HG03108 (cell line): ENCODE measurements at regions not wholly inside any gene's neighbourhood (a gene's known extent, or its start where the extent isn't known, plus 50 kb on each side); places are given as distances from the start of the nearest gene placed in this dataset.

ENCODE experiments used
- ATAC-seq: cut with Tn5 transposase; IDR thresholded peaks from one replicate; pipeline ENCODE4 v1.9.1; 2021; ENCODE audit warnings: moderate library complexity; ENCODE audit not compliant: unreplicated experiment

DNA sequence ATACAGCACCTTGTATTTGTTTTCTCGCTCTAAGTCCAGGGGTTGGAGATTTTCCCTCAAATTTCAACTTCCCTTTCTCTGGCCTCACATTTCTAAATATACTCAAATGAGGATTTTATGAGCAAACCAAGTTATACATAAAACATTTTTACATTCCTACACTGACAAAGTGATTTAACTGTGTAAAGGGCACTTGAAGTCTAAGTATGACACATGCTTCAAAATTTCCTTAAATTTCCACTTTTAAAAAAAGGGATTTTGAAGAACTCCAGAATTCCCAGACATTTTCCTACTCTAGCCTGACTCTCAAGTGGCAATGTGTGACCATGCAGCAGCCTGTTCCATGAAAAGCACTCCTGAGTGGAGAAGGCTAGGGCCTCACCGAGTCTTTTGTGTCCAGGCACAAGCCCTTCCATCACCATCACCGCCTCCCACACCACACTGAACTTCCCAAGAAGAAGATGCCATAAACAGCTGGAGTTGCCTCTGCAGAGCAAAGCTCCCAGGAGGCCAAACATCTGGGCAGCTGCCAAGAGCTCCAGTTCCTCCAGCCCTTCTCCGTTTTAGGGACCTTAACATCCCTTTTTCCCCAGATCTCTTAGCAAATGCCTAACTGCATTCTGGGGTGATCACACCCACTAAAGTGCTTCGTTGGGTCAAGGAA, 68.9 kb downstream of the NCR2 start:
- no peak for ATAC-seq

DNA sequence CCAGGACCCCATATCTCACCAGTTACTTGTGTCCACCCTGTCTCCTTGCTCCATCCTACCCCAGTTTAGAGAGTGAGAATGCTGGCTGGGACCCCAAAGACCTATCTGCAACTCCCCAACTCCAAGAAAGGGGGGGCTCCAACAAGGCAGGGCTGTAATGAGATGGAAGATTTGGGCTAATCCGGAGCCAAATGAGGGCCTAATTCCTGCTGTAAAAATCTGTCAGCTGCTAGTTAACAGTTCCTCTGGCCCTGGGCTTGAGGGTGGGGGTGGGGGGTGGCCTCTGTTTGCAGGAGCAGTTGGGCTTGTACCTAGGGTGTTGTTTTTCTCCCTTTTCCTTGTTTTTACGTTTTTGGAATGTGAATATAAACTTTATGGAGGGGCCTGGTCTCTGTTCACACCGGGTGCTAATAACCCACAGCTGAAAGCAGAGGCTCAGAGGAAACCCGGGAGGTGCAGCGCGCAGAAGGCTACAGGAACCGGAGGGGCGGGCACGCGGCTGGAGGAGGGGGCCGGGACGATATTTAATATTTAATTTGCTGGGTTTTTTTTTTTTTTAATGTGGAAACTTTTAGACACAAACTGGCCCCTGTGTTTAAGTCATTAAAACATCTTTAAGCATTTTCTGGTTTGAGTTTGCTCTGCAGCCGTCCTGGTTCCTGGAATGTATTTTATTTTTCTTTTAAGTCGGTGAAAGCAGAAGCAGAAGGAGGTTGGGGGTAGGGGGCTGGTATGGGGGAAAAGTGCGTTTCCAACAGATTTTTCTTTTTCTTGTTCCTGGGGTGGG, 70.7 kb downstream of the NCR2 start:
- no peak for ATAC-seq

DNA sequence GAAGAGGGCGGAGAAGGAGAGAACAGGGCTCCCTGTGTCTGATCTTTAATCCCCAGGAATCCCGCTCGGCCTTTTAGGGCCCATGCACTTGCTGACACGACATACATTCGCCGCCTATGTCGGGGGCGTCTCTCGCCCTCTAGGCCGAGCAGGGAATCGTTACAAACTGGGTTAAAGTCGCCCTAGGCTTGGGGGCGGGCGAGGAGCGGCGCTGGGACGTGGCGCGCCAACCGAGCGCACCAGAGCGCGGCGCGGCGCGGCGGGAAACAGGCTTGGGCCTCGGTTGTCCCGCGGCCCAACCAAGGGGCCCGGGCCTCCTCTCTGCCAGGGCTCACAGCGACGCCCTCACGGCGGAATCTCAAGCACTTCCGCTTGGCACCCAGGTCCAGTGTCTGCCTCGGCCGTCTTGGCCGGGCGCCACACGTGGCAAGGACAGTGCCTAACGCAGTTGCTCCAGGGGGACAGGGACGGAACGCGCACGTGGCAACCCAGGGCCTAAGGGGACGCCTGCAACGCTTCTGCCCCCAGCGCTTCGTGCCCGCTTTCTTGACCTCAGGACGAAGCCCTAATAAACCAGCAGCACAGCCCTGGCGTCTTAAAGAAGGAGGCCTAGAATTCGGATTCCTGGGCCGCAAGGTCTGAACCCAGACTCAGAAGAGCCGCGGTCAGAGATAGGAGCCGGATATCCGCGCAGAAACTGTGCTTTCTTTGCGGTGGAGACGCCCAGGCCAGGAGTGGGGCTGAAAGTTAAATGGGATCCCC, 71.5 kb downstream of the NCR2 start:
- no peak for ATAC-seq

DNA sequence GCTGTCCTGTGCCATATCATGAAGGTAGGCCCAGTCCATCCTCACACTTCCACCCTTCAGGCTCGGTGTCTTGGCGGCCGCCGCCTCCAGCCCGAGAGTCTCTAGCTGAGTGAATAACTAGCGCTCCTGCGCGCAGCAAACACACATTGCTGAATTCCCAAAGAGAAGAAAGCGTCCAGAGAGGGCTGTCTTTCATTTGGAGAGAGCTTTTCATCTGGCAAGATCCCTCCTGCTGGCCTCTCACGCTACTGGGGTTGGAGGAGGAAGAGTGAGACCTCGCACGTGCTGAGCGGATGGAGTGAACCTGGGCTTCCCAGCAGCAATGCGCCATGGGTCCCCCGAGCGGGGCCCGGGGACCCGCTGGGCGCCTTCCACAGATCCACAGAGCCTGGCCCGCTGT, 73.2 kb downstream of the NCR2 start:
- no peak for ATAC-seq

DNA sequence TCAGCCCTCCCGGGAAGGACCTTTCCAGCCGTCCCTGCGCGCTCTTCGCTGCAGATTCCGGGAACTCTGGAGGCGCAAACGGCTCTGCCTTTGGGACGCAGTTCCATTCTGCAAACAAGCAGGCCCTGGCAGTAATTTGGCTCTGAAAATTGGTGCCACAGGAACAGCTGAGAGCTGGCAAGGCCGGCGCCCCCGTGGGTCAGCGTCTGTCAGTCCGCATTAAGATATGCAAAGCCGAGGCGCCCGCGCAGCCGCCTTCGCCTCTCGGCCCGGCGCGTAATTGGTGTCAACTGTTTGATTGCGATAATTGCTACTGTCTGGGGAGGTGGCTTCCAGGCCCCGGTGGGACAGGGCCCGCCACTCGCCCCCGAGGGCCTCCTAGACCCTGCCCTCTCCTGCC, 73.6 kb downstream of the NCR2 start:
- no peak for ATAC-seq

DNA sequence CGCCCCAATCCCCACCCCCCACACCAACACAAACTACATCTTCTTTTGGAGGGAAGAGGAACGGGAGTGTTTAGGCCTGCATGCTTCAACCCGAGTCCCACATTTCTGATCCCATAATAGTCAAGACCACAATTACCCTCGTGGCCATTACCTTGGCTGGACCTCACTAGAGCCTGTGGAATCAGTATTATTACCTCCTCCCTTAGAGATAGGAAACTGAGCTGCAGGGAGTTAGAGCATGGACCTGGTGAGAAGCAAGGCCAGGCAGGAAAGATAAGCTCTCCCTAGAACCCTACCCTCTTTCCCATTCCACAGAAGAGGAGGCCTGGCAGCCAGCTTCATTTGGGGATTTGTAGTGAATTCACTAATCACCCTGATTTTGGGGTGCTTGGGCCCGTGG, 74.1 kb downstream of the NCR2 start:
- no peak for ATAC-seq

DNA sequence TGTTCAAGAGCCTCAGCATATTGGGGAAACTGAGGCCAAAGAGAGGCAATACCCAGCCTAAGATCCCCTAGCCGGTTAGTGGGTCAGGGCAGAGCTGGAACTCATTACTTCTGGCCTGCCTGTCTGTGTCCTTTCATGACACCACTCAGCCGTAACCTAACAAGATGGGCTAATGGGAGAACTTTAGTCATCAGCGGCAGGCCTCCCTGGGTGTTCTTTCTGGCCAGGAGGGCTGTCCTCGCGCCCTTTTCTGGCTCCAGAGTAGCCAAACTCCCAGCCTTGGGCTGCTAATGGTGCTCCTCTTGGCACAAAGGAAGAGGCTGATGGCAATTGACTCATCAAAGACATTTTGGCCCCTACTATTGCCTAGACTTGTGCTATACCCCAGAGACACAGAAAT, 76.6 kb downstream of the NCR2 start:
- no peak for ATAC-seq

DNA sequence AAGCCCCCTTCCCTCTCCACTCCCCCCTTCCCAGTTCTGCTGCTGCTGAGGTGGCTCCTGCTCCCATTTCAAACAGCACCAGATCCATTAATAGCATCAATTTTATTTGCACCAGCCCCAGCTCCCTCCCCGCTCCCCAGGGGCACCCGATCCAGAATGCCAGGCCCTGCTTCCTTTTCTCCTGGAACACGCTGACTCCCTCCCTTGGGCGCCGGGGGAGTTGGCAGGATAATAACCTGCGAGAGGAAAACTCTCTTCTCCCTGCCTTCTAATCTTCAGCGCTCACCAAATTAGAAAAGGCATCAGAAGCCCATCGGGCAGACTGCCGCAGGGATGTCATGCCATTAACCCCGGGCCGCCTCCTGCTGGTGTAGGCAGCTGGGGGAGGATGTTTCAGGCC, 77.8 kb downstream of the NCR2 start:
- no peak for ATAC-seq

DNA sequence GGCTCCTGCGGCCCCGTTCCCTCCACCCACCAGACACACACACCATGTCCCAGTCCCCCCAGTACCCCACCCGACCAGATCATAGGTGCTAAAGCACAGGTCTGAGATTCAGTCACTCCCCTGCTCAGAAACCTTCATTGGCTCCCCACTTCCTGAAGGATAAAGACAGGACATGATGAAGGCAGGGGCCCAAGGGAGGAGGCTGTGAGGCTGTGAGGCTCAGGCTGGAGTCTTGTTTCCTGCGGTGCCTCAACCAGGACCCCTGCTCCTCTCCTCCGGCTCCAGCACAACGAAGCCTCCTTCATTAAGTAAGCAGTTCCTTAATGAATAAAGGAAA, 81.1 kb downstream of the NCR2 start:
- no peak for ATAC-seq

DNA sequence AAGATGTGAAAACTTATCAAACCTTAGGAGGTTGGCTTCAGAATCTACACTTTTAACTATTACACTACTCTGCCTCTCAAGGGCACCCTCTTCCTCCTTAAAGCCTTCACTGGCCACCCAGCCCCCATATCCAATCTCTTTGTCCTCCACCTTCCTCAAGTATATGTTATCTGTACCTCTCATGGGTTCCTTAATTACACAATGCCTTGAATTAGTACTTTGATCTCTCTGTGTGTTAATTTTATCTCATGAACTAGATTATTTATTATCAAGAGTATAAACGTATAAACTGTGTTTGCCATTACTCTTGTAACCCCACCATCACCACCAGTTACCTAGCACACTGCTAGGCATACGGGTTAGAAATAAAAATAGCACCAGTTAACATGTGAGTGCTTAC, 83.3 kb downstream of the NCR2 start:
- no peak for ATAC-seq

DNA sequence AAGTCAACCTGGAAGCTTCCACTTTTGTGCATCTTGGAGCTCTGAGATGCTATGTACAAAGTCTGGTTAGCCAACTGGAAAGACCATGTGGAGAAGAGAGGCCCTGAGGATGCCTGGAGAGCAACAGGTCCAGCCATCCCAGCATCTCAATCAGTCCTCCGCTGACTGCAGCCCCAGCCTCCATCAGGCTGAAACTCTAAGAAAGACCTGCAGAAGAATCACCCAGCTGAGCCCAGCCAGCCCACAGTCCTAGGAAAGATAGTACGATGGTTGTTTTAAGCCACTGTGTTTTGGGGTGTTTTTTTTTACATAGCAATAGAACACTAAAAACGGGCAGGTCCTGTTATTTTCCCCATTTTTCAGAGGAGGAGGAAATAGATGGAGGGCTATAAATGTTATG, 84.0 kb downstream of the NCR2 start:
- no peak for ATAC-seq

DNA sequence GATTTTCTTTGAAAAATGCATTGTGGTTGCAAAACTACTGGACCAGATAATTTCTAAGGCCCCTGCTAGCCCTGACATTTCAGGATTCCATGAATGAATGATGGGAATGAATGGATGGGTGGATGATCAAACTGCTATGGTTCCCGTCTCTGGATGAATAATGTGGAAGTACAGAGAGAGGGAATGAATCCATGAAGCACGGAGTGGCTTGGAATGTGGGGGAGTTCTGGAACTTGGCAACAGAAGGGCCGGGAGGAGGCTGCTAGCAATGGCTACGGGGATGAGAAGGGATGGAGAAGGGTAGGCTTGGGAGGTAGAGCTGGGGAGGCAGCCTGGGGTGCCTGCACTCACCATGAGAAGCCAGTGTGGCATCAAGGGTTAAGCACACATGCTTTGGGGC, 84.8 kb downstream of the NCR2 start:
- ATAC-seq = no peak

DNA sequence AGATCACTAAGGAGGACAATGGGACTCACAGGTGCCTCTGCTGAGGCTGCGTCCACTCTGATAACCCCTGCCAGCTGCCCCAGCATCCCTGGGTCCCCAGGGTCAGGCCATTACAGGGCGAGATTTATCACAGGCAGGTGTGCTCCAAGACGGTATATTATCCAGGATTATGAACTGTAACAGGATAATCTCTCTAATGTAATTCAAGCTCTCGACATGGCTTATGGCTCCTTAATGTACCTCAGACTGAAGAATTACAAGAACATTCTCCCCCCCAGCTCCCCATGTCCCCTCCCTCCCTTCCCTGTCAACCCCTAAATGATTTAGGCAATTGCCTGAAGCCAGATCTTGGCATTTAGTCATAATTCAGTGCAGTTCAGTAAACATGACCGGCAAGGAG, 86.8 kb downstream of the NCR2 start:
- no peak for ATAC-seq

DNA sequence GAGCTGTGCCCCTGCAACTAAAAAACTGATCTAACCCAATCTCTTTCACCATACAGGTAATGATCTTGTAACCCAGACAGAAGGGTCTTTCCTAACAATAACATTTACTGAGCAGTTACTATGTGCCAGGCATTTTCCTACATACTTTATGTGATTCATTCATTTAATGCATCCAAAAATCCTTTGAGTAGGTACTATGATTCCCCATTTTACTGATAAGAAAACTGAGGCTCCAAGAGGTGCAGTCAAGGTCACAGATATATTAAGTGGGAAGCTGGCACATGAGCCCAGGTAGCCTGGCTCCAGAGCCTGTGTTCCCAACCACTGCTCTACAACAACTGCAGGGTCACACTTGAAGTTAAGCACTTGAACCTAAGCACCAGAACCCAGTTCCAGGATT, 87.6 kb downstream of the NCR2 start:
- no peak for ATAC-seq

DNA sequence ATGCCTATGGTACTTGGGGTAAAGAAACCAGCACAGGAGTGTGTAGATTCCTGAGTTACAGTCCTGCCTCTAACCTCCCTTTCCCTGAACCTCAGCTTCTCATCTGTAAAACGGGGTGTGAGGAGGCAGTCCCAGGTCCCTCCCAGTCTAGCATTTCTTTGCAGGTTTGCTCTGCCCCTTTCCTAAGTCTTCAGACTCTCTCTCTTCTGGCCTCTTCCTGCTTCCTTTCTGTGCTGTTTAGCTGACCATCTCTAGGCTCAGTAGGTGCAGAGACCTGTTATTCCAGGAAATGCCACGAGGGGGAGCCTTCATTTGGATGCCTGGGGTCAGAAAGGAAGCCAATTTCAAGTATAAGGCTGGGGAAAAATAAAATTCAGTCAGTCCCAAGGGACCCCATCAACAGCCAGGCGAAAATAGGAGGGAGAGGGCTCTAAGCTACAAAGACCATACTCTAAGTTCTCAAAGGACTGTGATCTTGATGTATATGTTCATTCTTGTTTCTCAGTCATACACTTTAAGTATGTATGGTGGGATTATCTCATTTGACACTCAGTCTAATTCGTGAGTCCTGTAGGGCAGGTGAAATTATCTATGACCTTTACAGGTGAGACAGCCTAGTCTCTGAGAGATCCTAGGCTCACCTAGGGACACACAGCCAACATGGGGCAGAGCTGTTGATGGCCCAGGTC, 89.1 kb downstream of the NCR2 start:
- no peak for ATAC-seq

DNA sequence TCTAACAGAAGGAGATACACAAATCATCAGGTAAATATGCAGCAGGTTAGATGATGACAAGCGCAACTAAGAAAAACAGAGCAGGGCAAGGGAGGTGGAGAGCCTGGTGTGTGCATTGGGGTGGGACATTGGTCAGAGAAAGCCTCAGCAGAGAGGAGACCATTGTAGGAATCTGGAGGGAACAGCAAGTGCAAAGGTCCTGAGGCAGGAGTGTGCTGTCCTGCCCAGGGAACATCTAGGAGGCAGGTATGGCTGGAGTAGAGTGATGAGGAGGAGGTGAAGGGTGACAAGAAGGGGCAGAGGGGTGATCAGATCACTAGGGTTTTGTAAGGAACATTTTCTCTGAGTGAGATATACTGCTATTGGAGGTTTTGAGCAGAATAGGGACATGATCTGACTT, 90.1 kb downstream of the NCR2 start:
- no peak for ATAC-seq

DNA sequence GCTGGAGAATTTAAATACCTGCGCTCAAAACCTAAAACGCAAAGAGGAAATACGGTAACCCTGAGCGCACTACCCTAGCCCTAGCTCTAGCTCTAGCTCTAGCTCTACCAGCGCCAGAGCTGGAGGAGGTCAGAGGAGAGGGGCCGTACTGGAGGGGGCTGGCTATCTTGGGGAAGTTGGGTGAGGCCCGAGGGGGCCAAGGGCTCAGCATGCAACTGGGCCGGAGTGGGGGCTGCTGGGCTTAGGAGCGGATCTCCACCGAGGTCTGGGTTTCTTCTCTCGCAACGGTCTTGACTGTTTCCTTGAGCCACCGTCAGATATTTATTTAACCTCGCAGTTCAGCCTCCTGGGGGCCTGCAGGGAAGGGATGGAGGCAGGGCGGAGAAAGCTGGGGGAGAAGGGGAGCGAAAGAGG, 91.0 kb downstream of the NCR2 start:
- no peak for ATAC-seq

DNA sequence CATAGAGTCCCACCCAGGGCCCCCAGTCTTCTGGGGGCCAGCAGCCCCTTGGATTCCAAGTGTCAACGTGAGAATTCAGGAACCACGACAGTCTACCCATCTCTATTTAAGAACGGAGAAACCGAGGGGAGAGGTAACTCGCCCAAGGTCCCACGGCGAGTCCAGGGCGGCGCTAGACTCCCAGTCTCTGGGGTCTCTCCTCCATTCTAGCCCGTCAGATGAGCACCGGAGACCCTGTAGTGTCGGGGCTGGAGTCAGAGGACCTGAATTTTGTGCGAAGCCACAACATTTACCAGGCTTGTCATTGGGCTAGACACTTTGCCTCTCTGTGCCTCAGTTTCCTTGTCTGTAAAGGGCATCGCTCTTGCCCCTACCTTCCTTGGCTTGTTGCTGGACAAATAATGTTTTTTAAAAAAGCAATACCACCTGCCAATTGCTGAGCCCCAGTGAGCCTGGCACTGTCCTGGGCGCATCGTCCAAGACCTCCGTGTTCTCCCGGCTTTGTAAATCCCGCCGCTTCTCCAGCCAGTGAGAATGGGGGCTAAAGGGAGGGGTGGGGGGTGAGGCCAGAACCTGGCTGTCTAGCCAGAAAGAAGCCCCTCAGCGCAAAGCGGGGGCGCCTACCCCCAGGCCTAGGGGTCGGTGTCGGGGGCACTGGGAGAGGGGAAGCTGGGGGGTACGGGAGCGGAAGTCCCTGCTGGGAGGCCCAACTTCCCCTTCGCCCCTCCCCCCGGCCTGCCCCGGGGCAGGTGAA, 91.7 kb downstream of the NCR2 start:
- ATAC-seq = no peak

DNA sequence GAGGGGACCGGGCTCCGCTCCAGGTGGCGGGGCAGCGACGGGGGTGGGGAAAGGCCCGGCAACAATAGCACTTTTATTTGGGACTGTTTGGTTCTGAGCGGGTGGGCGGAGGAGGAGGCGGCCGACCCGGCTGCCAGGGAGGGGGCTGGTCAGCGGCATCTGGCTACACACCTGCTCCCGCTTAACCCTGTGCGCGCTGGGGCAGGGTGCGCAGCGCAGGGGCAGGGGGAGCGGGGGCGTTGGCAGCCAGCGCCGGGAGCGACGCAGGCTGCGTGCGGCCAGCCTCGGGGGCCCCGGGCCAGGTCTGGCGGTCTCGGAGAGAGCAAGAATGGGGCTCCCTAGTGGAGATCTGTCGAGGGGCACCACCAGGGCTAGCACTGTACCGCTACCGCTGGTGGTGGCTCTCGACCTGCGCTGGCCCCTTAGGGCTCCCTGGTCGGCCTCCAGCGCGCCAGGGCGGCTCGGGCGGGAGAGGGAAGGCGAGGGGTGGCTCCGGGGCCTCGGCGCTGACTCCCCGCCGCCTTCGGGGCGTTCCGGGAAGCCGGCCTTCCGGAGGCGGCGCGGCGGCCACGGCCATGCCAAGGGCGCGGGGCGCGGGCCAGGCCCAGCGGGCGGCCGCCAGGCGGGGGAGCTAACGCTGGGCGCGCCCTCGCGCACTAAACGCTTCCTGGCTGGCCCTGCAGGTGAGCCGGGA, 92.4 kb downstream of the NCR2 start:
- no peak for ATAC-seq

DNA sequence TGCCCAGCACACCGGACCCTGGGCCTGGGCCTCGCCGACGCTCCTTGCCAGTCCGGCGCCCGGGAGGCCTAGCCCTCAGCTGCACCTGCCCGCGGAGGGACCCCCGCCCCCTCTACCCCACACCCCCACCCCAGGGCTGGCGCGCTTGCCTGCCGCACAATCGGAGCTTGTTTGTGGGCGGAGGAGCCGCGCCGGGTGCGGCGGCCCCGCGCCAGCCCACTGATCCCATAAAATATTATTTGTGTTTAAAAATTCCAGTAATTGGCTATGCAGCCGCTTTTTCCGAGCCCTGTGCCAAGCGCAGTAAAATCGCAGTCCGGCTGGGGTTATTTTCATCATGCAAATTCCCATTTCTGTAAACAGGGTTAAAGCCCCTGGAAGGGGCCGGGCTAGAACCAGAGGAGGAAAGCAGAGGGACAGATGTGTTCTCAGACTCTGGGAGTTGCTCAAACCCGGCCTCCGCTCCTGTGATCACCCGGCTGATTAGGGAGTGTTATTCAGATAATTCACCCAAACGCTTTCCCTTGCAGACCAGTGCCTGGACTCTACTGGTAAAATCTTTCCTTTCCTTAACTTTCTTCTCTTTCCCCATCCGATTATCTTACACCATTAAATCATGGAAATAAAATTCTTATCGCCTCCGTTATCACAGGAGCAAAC, 93.1 kb downstream of the NCR2 start:
- no peak for ATAC-seq
